ENCODE measurements at regions not wholly inside any gene's neighbourhood (a gene's known extent, or its start where the extent isn't known, plus 50 kb on each side); places are given as distances from the start of the nearest gene placed in this dataset.

- Histone ChIP-seq H3K14ac (ENCODE audit: low read length) (no peak overlapping the region), H4K91ac (ENCODE audit: low read depth, low read length) (no peak overlapping the region), H3K4ac (ENCODE audit: low read depth, low read length) (no peak overlapping the region), H2AK5ac (ENCODE audit: low read length) (no peak overlapping the region), H3K27me3 (ENCODE audit: insufficient read depth, low read length) (no peaks in the 10 kb centered on the region), H3K4me3 (ENCODE audit: low read depth, low read length) (no peak overlapping the region), H2BK5ac (ENCODE audit: low read depth, low read length, poor library complexity) (no peak overlapping the region), H3K23ac (ENCODE audit: low read length) (no peak overlapping the region), H3K9ac (ENCODE audit: low read length) (no peak overlapping the region), H2BK120ac (ENCODE audit: insufficient read depth, low read length, poor library complexity) (no peak overlapping the region), H3K27ac (ENCODE audit: low read depth, low read length) (no peak overlapping the region), H3K4me1 (ENCODE audit: control insufficient read depth in 1 of 2, insufficient read depth in 2 of 2, low read length in 2 of 2) (no peaks in the 10 kb centered on the region), H3K36me3 (ENCODE audit: control insufficient read depth in 1 of 2, insufficient read depth in 2 of 2, low read length in 2 of 2) (no peaks in the 10 kb centered on the region), H2AFZ (ENCODE audit: insufficient read depth, low read length, poor library complexity) (no peak overlapping the region), H4K12ac (ENCODE audit: low read depth, low read length) (no peak overlapping the region), H3K79me2 (ENCODE audit: control insufficient read depth, insufficient read depth, low read length, poor library complexity) (no peaks in the 10 kb centered on the region), H2BK12ac (ENCODE audit: low read length) (no peak overlapping the region), H4K8ac (ENCODE audit: low read depth, low read length) (no peak overlapping the region), H3K9me3 (ENCODE audit: insufficient read depth, low read depth, low read length) (no peaks in the 10 kb centered on the region), H3K18ac (ENCODE audit: low read length) (no peak overlapping the region), H3K79me1 (ENCODE audit: low read length) (no peaks in the 10 kb centered on the region), H3K4me2 (ENCODE audit: low read length) (no peak overlapping the region)
- no peak for DNase-seq
- WGBS (ENCODE audit: extremely low coverage, insufficient coverage, insufficient read length) = no CpG with 5 or more reads among the region's 1 CpG
Measured at GRCh38 chr3:117471831-117472230, 762.3 kb downstream of the TUSC7 start.

GRCh38 chr3:117473981-117474538 lies 764.5 kb downstream of the TUSC7 start:
- Histone ChIP-seq H4K12ac (ENCODE audit: low read depth, low read length) (no peak overlapping the region), H3K23ac (ENCODE audit: low read length) (no peak overlapping the region), H3K79me2 (ENCODE audit: control insufficient read depth, insufficient read depth, low read length, poor library complexity) (no peaks in the 10 kb centered on the region), H2BK5ac (ENCODE audit: low read depth, low read length, poor library complexity) (no peak overlapping the region), H3K4me3 (ENCODE audit: low read depth, low read length) (no peak overlapping the region), H3K27ac (ENCODE audit: low read depth, low read length) (no peak overlapping the region), H3K4me1 (ENCODE audit: control insufficient read depth in 1 of 2, insufficient read depth in 2 of 2, low read length in 2 of 2) (no peaks in the 10 kb centered on the region), H4K91ac (ENCODE audit: low read depth, low read length) (no peak overlapping the region), H3K9ac (ENCODE audit: low read length) (no peak overlapping the region), H3K36me3 (ENCODE audit: control insufficient read depth in 1 of 2, insufficient read depth in 2 of 2, low read length in 2 of 2) (no peaks in the 10 kb centered on the region), H2BK12ac (ENCODE audit: low read length) (no peak overlapping the region), H4K8ac (ENCODE audit: low read depth, low read length) (no peak overlapping the region), H3K79me1 (ENCODE audit: low read length) (no peaks in the 10 kb centered on the region), H2AFZ (ENCODE audit: insufficient read depth, low read length, poor library complexity) (no peak overlapping the region), H3K9me3 (ENCODE audit: insufficient read depth, low read depth, low read length) (no peaks in the 10 kb centered on the region), H3K18ac (ENCODE audit: low read length) (no peak overlapping the region), H3K14ac (ENCODE audit: low read length) (no peak overlapping the region), H2BK120ac (ENCODE audit: insufficient read depth, low read length, poor library complexity) (no peak overlapping the region), H3K4ac (ENCODE audit: low read depth, low read length) (no peak overlapping the region), H3K4me2 (ENCODE audit: low read length) (no peak overlapping the region), H3K27me3 (ENCODE audit: insufficient read depth, low read length) (no peaks in the 10 kb centered on the region), H2AK5ac (ENCODE audit: low read length) (no peak overlapping the region)
- no peak for DNase-seq
- no CpG with 5 or more reads among the region's 8 CpGs for WGBS (ENCODE audit: extremely low coverage, insufficient coverage, insufficient read length)

DNA sequence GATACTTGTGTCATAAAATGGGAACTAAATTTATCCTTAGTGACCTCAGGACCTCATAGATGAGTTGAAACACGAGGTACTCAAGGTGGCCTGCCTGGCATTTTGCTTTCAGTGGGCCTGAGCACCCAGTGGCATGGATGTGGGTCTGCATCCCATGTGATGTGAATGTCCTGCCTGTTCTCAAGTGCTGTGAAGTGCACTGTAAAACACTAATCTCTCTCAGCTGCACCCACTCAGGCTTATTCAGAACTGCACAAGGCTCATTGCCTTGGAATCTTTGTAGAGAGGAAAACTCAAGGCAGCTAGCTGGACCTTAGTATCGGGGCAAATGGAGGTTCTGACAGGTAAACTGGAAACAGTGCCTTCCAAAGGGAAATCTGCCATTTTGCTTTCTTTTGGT lies 767.0 kb downstream of the TUSC7 start:
- Histone ChIP-seq H3K79me2 (ENCODE audit: control insufficient read depth, insufficient read depth, low read length, poor library complexity) (no peaks in the 10 kb centered on the region), H3K4me2 (ENCODE audit: low read length) (no peak overlapping the region), H3K27ac (ENCODE audit: low read depth, low read length) (no peak overlapping the region), H3K4ac (ENCODE audit: low read depth, low read length) (no peak overlapping the region), H2AK5ac (ENCODE audit: low read length) (no peak overlapping the region), H4K12ac (ENCODE audit: low read depth, low read length) (no peak overlapping the region), H3K27me3 (ENCODE audit: insufficient read depth, low read length) (no peaks in the 10 kb centered on the region), H2BK120ac (ENCODE audit: insufficient read depth, low read length, poor library complexity) (no peak overlapping the region), H3K79me1 (ENCODE audit: low read length) (no peaks in the 10 kb centered on the region), H3K4me1 (ENCODE audit: control insufficient read depth in 1 of 2, insufficient read depth in 2 of 2, low read length in 2 of 2) (no peaks in the 10 kb centered on the region), H2AFZ (ENCODE audit: insufficient read depth, low read length, poor library complexity) (no peak overlapping the region), H4K8ac (ENCODE audit: low read depth, low read length) (no peak overlapping the region), H3K23ac (ENCODE audit: low read length) (no peak overlapping the region), H3K36me3 (ENCODE audit: control insufficient read depth in 1 of 2, insufficient read depth in 2 of 2, low read length in 2 of 2) (no peaks in the 10 kb centered on the region), H3K9me3 (ENCODE audit: insufficient read depth, low read depth, low read length) (no peaks in the 10 kb centered on the region), H2BK5ac (ENCODE audit: low read depth, low read length, poor library complexity) (no peak overlapping the region), H3K4me3 (ENCODE audit: low read depth, low read length) (no peak overlapping the region), H3K9ac (ENCODE audit: low read length) (no peak overlapping the region), H3K14ac (ENCODE audit: low read length) (no peak overlapping the region), H3K18ac (ENCODE audit: low read length) (no peak overlapping the region), H4K91ac (ENCODE audit: low read depth, low read length) (no peak overlapping the region), H2BK12ac (ENCODE audit: low read length) (no peak overlapping the region)
- DNase-seq = no peak
- WGBS (ENCODE audit: extremely low coverage, insufficient coverage, insufficient read length) = no CpG with 5 or more reads among the region's 2 CpGs

GRCh38 chr3:117477214-117477755 lies 767.7 kb downstream of the TUSC7 start:
- Histone ChIP-seq H3K4me3 (ENCODE audit: low read depth, low read length) (no peak overlapping the region), H4K12ac (ENCODE audit: low read depth, low read length) (no peak overlapping the region), H3K18ac (ENCODE audit: low read length) (no peak overlapping the region), H3K23ac (ENCODE audit: low read length) (no peak overlapping the region), H3K79me1 (ENCODE audit: low read length) (no peaks in the 10 kb centered on the region), H3K79me2 (ENCODE audit: control insufficient read depth, insufficient read depth, low read length, poor library complexity) (no peaks in the 10 kb centered on the region), H3K14ac (ENCODE audit: low read length) (no peak overlapping the region), H3K27ac (ENCODE audit: low read depth, low read length) (no peak overlapping the region), H2BK12ac (ENCODE audit: low read length) (no peak overlapping the region), H3K9ac (ENCODE audit: low read length) (no peak overlapping the region), H3K36me3 (ENCODE audit: control insufficient read depth in 1 of 2, insufficient read depth in 2 of 2, low read length in 2 of 2) (no peaks in the 10 kb centered on the region), H3K9me3 (ENCODE audit: insufficient read depth, low read depth, low read length) (no peaks in the 10 kb centered on the region), H3K27me3 (ENCODE audit: insufficient read depth, low read length) (no peaks in the 10 kb centered on the region), H3K4me1 (ENCODE audit: control insufficient read depth in 1 of 2, insufficient read depth in 2 of 2, low read length in 2 of 2) (no peaks in the 10 kb centered on the region), H3K4ac (ENCODE audit: low read depth, low read length) (no peak overlapping the region), H2AK5ac (ENCODE audit: low read length) (no peak overlapping the region), H2BK5ac (ENCODE audit: low read depth, low read length, poor library complexity) (no peak overlapping the region), H2BK120ac (ENCODE audit: insufficient read depth, low read length, poor library complexity) (no peak overlapping the region), H4K91ac (ENCODE audit: low read depth, low read length) (no peak overlapping the region), H4K8ac (ENCODE audit: low read depth, low read length) (no peak overlapping the region), H2AFZ (ENCODE audit: insufficient read depth, low read length, poor library complexity) (no peak overlapping the region), H3K4me2 (ENCODE audit: low read length) (no peak overlapping the region)
- no peak for DNase-seq
- WGBS (ENCODE audit: extremely low coverage, insufficient coverage, insufficient read length) = no CpG with 5 or more reads among the region's 6 CpGs

Data from trophoblast cell (in vitro differentiated cells and primary cell).